Natural killer cell (primary cell): ENCODE measurements at regions not wholly inside any gene's neighbourhood (a gene's known extent, or its start where the extent isn't known, plus 50 kb on each side); places are given as distances from the start of the nearest gene placed in this dataset.

Experiments
- ATAC-seq, 3 donors: fragments of 150-1000 bp in 2 of 3; fragments of 200-7000 bp in 1 of 3; cut with Tn5 transposase; 1 replicate in 1 of 3; 2 replicates in 2 of 3; pipeline ENCODE4 v1.10.0; 2021; ENCODE audit warnings: mild to moderate bottlenecking in 2 of 3, moderate library complexity in 2 of 3
- DNase-seq, 2 donors: peaks; one replicate each; pipeline versions ENCODE4 v3.0.0 to v3.0.0-alpha.2; 2013 to 2021; ENCODE audit warnings: mixed read lengths in 1 of 2
- H3K27ac ChIP-seq: one replicate; pipeline ENCODE4 v1.5.1; 2013; ENCODE audit warnings: mild to moderate bottlenecking, low read length
- H3K27me3 ChIP-seq: one replicate; pipeline ENCODE4 v1.6.1; 2013; ENCODE audit warnings: low read length; ENCODE audit not compliant: control insufficient read depth, insufficient read depth
- H3K36me3 ChIP-seq: one replicate; pipeline ENCODE4 v1.6.1; 2013; ENCODE audit warnings: low read length; ENCODE audit not compliant: control insufficient read depth, insufficient read depth
- H3K4me1 ChIP-seq: one replicate; pipeline ENCODE4 v1.6.1; 2013; ENCODE audit warnings: low read length; ENCODE audit not compliant: control insufficient read depth, insufficient read depth
- H3K4me3 ChIP-seq: one replicate; pipeline ENCODE4 v1.5.1; 2013; ENCODE audit warnings: low read length
- H3K9me3 ChIP-seq: one replicate; pipeline ENCODE4 v1.6.1; 2013; ENCODE audit warnings: low read length; ENCODE audit not compliant: control insufficient read depth, insufficient read depth
- H3K27ac Mint-ChIP-seq, 2 donors: one replicate each; pipeline ENCODE4 v1.8.0; 2022; ENCODE audit warnings: mild to moderate bottlenecking in 2 of 2, mixed read lengths in 2 of 2, moderate library complexity in 1 of 2
- H3K27me3 Mint-ChIP-seq, 2 donors: one replicate each; pipeline ENCODE4 v1.8.0; 2022; ENCODE audit warnings: low read depth in 2 of 2, mixed read lengths in 2 of 2
- H3K36me3 Mint-ChIP-seq: one replicate; pipeline ENCODE4 v1.8.0; 2022; ENCODE audit warnings: mixed read lengths
- H3K4me1 Mint-ChIP-seq, 2 donors: one replicate each; pipeline ENCODE4 v1.8.0; 2022; ENCODE audit warnings: mixed read lengths in 2 of 2
- H3K4me3 Mint-ChIP-seq: one replicate; pipeline ENCODE4 v1.8.0; 2022; ENCODE audit warnings: mild to moderate bottlenecking, moderate library complexity, mixed read lengths
- H3K9me3 Mint-ChIP-seq, 2 donors: one replicate each; pipeline ENCODE4 v1.8.0; 2022; ENCODE audit warnings: mixed read lengths in 2 of 2
- whole genome bisulfite sequencing: methylation state at CpG from one replicate; pipeline ENCODE4 v1.1.7; 2013; ENCODE audit warnings: missing lambda C conversion rate; ENCODE audit not compliant: insufficient coverage; 5-methylcytosine and 5-hydroxymethylcytosine counted together
- intact Hi-C: fragments of 100-400 bp; cut with micrococcal nuclease; formaldehyde crosslinking; loops from one replicate; pipeline ENCODE4 v1.14.2; 2022
- TF ChIP-seq, protein P1 (sequence below): fragments of 200-600 bp; IDR thresholded peaks from one replicate; pipeline ENCODE4 v1.8.0; 2022; ENCODE audit warnings: antibody characterized with exemption

DNA sequence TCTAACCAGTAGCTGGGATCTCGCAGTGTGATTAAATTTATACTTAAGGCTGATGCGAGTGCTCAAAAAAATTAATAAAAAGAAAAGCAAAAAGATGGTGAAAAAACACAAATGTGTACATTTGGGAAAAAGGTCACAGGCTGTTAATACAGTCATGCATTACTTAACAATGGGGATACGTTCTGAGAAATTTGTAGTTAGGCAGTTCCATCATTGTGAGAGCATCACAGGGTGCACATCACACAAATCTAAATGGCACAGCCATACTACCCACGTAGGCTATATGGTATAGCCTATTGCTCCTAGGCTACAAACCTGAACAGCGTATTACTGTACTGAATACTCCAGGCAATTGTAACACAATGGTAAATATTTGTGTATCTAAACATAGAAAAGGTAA is 142.4 kb upstream of the MYOCD start:
- Histone ChIP-seq H3K4me3 (no peak overlapping the region), H3K27ac (no peak overlapping the region), H3K36me3 (no peaks in the 10 kb centered on the region), H3K27me3 (no peaks in the 10 kb centered on the region), H3K9me3 (no peaks in the 10 kb centered on the region), H3K4me1 (no peaks in the 10 kb centered on the region)
- TF ChIP-seq, protein P1, sequence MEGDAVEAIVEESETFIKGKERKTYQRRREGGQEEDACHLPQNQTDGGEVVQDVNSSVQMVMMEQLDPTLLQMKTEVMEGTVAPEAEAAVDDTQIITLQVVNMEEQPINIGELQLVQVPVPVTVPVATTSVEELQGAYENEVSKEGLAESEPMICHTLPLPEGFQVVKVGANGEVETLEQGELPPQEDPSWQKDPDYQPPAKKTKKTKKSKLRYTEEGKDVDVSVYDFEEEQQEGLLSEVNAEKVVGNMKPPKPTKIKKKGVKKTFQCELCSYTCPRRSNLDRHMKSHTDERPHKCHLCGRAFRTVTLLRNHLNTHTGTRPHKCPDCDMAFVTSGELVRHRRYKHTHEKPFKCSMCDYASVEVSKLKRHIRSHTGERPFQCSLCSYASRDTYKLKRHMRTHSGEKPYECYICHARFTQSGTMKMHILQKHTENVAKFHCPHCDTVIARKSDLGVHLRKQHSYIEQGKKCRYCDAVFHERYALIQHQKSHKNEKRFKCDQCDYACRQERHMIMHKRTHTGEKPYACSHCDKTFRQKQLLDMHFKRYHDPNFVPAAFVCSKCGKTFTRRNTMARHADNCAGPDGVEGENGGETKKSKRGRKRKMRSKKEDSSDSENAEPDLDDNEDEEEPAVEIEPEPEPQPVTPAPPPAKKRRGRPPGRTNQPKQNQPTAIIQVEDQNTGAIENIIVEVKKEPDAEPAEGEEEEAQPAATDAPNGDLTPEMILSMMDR: no peak
- DNase-seq: no peak
- Mint-ChIP-seq H3K27ac (no peak overlapping the region), H3K27me3 (no peaks in the 10 kb centered on the region), H3K4me1 (no peaks in the 10 kb centered on the region), H3K9me3 (peaks cover 4% of the 10 kb centered on the region in 2 donors), H3K36me3 (no peaks in the 10 kb centered on the region), H3K4me3 (no peak overlapping the region)
- no peak for ATAC-seq
- intact Hi-C loops: no loop called here
- WGBS: 78% methylated on average over 5 of the region's 5 CpGs

DNA sequence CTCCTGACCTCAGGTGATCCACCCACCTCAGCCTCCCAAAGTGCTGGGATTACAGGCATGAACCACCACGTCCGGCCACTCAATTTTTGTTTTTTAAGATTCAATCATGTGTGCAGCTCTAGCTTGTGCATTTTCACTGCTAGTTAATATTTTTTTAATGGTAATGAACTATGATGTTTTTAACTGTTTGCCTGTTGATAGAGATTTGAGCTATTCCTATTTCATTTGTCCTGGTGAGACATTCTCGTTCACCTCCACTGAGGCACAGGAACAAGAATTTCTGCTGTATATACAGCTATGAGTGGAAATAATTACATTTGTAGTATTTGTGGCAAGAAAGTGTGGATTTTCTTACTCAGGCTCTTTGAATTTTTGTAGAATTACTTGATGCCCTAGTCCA is 137.7 kb upstream of the MYOCD start:
- Histone ChIP-seq H3K4me1 (no peaks in the 10 kb centered on the region), H3K27ac (no peak overlapping the region), H3K4me3 (no peak overlapping the region), H3K27me3 (no peaks in the 10 kb centered on the region), H3K36me3 (no peaks in the 10 kb centered on the region), H3K9me3 (no peaks in the 10 kb centered on the region)
- ATAC-seq (no peak), DNase-seq (no peak)
- Mint-ChIP-seq H3K9me3 (peaks cover 2 to 6% of the 10 kb centered on the region in 2 donors), H3K27me3 (no peaks in the 10 kb centered on the region), H3K36me3 (no peaks in the 10 kb centered on the region), H3K4me1 (no peaks in the 10 kb centered on the region), H3K27ac (no peak overlapping the region), H3K4me3 (no peak overlapping the region)
- intact Hi-C loops: no loop called here
- WGBS: 91% methylated on average over 3 of the region's 3 CpGs
- TF ChIP-seq, protein P1: no peak

DNA sequence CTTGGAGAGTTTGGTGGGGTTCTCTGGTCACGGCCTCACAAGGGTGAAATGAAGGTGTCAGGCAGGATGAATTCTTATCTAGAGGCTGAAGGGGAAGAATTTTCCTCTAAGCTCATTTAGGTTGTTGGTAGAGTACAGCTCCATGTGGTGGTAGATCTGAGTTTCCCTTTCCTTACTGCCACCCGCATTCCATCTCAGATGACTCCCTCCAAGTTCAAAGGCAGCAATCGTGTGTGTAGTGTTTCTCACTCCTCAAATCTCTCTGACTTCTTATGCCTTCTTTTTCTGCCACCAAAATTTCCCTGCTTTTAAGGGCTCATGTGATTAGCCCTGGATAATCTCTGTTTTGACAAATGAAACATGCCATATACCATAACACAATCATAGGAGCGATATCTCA is 135.5 kb upstream of the MYOCD start:
- no peak overlapping the region for H3K4me3 Mint-ChIP-seq
- no peaks in the 10 kb centered on the region for H3K4me1 Mint-ChIP-seq
- TF ChIP-seq, protein P1: no peak
- Histone ChIP-seq H3K9me3 (no peaks in the 10 kb centered on the region), H3K27me3 (no peaks in the 10 kb centered on the region), H3K4me3 (no peak overlapping the region), H3K27ac (no peak overlapping the region), H3K36me3 (no peaks in the 10 kb centered on the region), H3K4me1 (no peaks in the 10 kb centered on the region)
- intact Hi-C loops: no loop called here
- ATAC-seq: no peak
- H3K9me3 Mint-ChIP-seq: peaks cover 4 to 6% of the 10 kb centered on the region in 2 donors
- DNase-seq: no peak
- no peaks in the 10 kb centered on the region for H3K36me3 Mint-ChIP-seq
- H3K27ac Mint-ChIP-seq: no peak overlapping the region
- H3K27me3 Mint-ChIP-seq: no peaks in the 10 kb centered on the region
- 96% methylated on average over 3 of the region's 4 CpGs for WGBS

DNA sequence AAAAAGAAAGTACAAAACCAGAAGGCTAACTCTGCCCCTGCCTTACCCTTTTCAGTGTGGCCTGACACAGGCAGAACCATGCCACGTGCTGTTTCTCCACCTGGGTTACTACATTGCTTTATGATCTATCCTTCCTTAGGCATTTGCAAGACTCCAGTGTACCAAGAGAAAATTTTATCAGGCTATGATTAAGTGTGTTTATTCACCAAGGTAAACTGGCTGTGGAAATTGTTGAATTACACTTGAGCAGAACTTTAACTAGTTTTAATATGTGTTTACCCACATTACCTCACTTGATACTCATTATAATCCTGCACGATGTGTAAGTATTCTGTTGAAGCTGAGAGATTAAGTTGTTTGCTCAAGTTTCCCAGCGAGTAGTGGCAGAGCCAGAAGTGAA is 129.7 kb upstream of the MYOCD start:
- no peak overlapping the region for H3K4me3 Mint-ChIP-seq
- peaks cover 2 to 4% of the 10 kb centered on the region in 2 donors for H3K9me3 Mint-ChIP-seq
- H3K27me3 Mint-ChIP-seq: no peaks in the 10 kb centered on the region
- Histone ChIP-seq H3K36me3 (no peaks in the 10 kb centered on the region), H3K27me3 (no peaks in the 10 kb centered on the region), H3K9me3 (no peaks in the 10 kb centered on the region), H3K4me3 (no peak overlapping the region), H3K4me1 (no peaks in the 10 kb centered on the region), H3K27ac (no peak overlapping the region)
- ATAC-seq (no peak), DNase-seq (no peak)
- WGBS: 73% methylated on average over 2 of the region's 3 CpGs
- H3K4me1 Mint-ChIP-seq: no peaks in the 10 kb centered on the region
- no peaks in the 10 kb centered on the region for H3K36me3 Mint-ChIP-seq
- no peak overlapping the region for H3K27ac Mint-ChIP-seq
- intact Hi-C loops: no loop called here
- TF ChIP-seq, protein P1: no peak
